Activated CD4-positive, alpha-beta memory T cell treated with anti-CD3 and anti-CD28 coated beads, Interleukin-2, amount 10 ng/mL, durations not matched to agents 7 days and 5 days (primary cell): ENCODE measurements at regions not wholly inside any gene's neighbourhood (a gene's known extent, or its start where the extent isn't known, plus 50 kb on each side); places are given as distances from the start of the nearest gene placed in this dataset.

Source experiments
- CTCF ChIA-PET: fragments of 350-600 bp; sonication (Branson Sonifier 250); formaldehyde crosslinking; loops from one replicate; lab custom pipeline; 2021; ENCODE audit warnings: antibody characterized with exemption, inconsistent platforms; lab: Charles Lee
- POLR2A ChIA-PET: fragments of 350-600 bp; sonication (Branson Sonifier 250); formaldehyde crosslinking; loops from one replicate; lab custom pipeline; 2021; ENCODE audit warnings: antibody characterized with exemption; lab: Charles Lee
- DNase-seq: peaks from one replicate; pipeline ENCODE4 v3.0.0-alpha.2; 2020
- H3K27ac Mint-ChIP-seq: one replicate; pipeline ENCODE4 v1.8.0; 2021; ENCODE audit warnings: mild to moderate bottlenecking, mixed read lengths
- H3K27me3 Mint-ChIP-seq: one replicate; pipeline ENCODE4 v1.8.0; 2021; ENCODE audit warnings: mixed read lengths
- H3K36me3 Mint-ChIP-seq: one replicate; pipeline ENCODE4 v1.8.0; 2021; ENCODE audit warnings: low read depth, mixed read lengths
- H3K4me1 Mint-ChIP-seq: one replicate; pipeline ENCODE4 v1.8.0; 2021; ENCODE audit warnings: mixed read lengths
- H3K4me3 Mint-ChIP-seq: one replicate; pipeline ENCODE4 v1.8.0; 2021; ENCODE audit warnings: mild to moderate bottlenecking, mixed read lengths
- H3K9me3 Mint-ChIP-seq: one replicate; pipeline ENCODE4 v1.8.0; 2021; ENCODE audit warnings: mixed read lengths

- no peaks in the 10 kb centered on the region for H3K4me1 Mint-ChIP-seq
- ChIA-PET CTCF (no interaction called here), POLR2A (no interaction called here)
- no peaks in the 10 kb centered on the region for H3K36me3 Mint-ChIP-seq
- no peaks in the 10 kb centered on the region for H3K9me3 Mint-ChIP-seq
- DNase-seq, result no peak
- no peak overlapping the region for H3K4me3 Mint-ChIP-seq
- peaks cover 29% of the 10 kb centered on the region for H3K27me3 Mint-ChIP-seq
- no peak overlapping the region for H3K27ac Mint-ChIP-seq
Observed at GRCh38 chr1:65724151-65724550, 68.5 kb upstream of the PDE4B start.

- ChIA-PET CTCF (no interaction called here), POLR2A (no interaction called here)
- peaks cover 31% of the 10 kb centered on the region for H3K27me3 Mint-ChIP-seq
Observed at GRCh38 chr1:65725064-65725463, 67.6 kb upstream of the PDE4B start.

GRCh38 chr1:65728504-65728903 is 64.2 kb upstream of the PDE4B start:
- ChIA-PET CTCF (no interaction called here), POLR2A (no interaction called here)
- no peak overlapping the region for H3K27ac Mint-ChIP-seq
- H3K9me3 Mint-ChIP-seq, result no peaks in the 10 kb centered on the region
- DNase-seq, result no peak
- H3K27me3 Mint-ChIP-seq, result peaks cover 25% of the 10 kb centered on the region
- no peak overlapping the region for H3K4me3 Mint-ChIP-seq
- H3K4me1 Mint-ChIP-seq, result no peaks in the 10 kb centered on the region
- no peaks in the 10 kb centered on the region for H3K36me3 Mint-ChIP-seq

More at GRCh38 chr1:65725064-65725463, 67.6 kb upstream of the PDE4B start:
- no peaks in the 10 kb centered on the region for H3K4me1 Mint-ChIP-seq
- no peak overlapping the region for H3K4me3 Mint-ChIP-seq
- no peaks in the 10 kb centered on the region for H3K36me3 Mint-ChIP-seq
- no peak for DNase-seq
- no peak overlapping the region for H3K27ac Mint-ChIP-seq
- no peaks in the 10 kb centered on the region for H3K9me3 Mint-ChIP-seq

GRCh38 chr1:65729259-65729658 is 63.4 kb upstream of the PDE4B start:
- CTCF ChIA-PET, result no interaction called here
- Mint-ChIP-seq H3K4me1 (no peaks in the 10 kb centered on the region), H3K9me3 (no peaks in the 10 kb centered on the region), H3K27me3 (peaks cover 25% of the 10 kb centered on the region), H3K4me3 (no peak overlapping the region), H3K36me3 (no peaks in the 10 kb centered on the region), H3K27ac (no peak overlapping the region)
- no peak for DNase-seq
- POLR2A ChIA-PET, result no interaction called here

- POLR2A ChIA-PET, result no interaction called here
- CTCF ChIA-PET, result no interaction called here
- no peaks in the 10 kb centered on the region for H3K36me3 Mint-ChIP-seq
- H3K9me3 Mint-ChIP-seq, result no peaks in the 10 kb centered on the region
- no peak overlapping the region for H3K4me3 Mint-ChIP-seq
- no peak for DNase-seq
- no peaks in the 10 kb centered on the region for H3K4me1 Mint-ChIP-seq
- no peak overlapping the region for H3K27ac Mint-ChIP-seq
- H3K27me3 Mint-ChIP-seq, result peaks cover 1% of the 10 kb centered on the region
Observed at GRCh38 chr1:65734979-65735378, 57.7 kb upstream of the PDE4B start.

- H3K4me1 Mint-ChIP-seq, result no peaks in the 10 kb centered on the region
- H3K4me3 Mint-ChIP-seq, result no peak overlapping the region
- H3K27ac Mint-ChIP-seq, result no peak overlapping the region
- no peaks in the 10 kb centered on the region for H3K36me3 Mint-ChIP-seq
- H3K27me3 Mint-ChIP-seq, result peaks cover 3% of the 10 kb centered on the region
- ChIA-PET POLR2A (no interaction called here), CTCF (no interaction called here)
- peaks cover 6% of the 10 kb centered on the region for H3K9me3 Mint-ChIP-seq
- no peak for DNase-seq
Observed at GRCh38 chr1:65741993-65742392, 50.7 kb upstream of the PDE4B start.
